ENCODE measurements at regions not wholly inside any gene's neighbourhood (a gene's known extent, or its start where the extent isn't known, plus 50 kb on each side); places are given as distances from the start of the nearest gene placed in this dataset.
"Not testable (repeated sequence)": the region's sequence is repeated elsewhere in the genome, so short reads cannot be mapped to it uniquely, and the experiment has no call there.

- peak; percentile 65 to 72 for DNase-seq (ENCODE audit: low read depth in 2 of 2)
Observed at GRCh38 chr17:21551081-21551881, 141.0 kb upstream of the KCNJ18 start.

GRCh38 chr17:21558921-21559320 is 133.4 kb upstream of the KCNJ18 start:
- DNase-seq (ENCODE audit: low read depth in 2 of 2) = not testable (repeated sequence)

- DNase-seq (ENCODE audit: low read depth in 2 of 2) = no peak
Observed at GRCh38 chr17:21564262-21564661, 128.1 kb upstream of the KCNJ18 start.

DNA sequence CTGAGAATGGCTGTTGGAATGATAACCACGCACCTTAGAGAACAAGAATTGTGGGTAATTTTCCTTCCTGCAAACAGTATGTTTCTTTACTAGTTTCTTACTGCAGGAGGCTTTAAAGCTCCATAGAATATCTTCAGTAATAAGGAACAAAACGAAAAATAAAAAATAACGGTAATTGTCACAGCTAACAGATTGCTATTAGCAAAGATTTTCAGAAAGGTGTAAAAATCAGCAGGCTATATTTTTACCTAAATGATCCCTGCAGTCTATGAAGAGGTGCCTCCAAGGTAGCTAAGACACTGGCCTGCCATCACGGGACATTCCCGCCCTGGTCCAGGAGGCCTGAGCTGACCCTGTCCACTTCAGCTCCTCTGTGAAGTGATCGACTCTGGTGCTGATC is 127.6 kb upstream of the KCNJ18 start:
- DNase-seq (ENCODE audit: low read depth in 2 of 2) = not testable (repeated sequence)

DNA sequence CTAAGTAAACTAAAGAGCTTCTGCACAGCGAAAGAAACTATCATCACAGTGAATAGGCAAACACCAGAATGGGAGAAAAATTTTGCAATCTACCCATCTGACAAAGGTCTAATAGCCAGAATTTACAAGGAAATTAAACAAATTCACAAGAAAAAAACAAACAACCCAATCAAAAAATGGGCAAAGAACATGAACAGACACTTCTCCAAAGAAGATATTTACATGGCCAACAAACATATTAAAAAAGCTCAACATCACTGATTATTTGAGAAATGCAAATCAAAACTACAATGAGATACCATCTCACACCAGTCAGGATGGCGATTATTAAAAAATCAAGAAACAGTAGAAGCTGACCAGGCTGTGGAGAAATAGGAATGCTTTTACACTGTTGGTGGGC is 121.9 kb upstream of the KCNJ18 start:
- DNase-seq (ENCODE audit: low read depth in 2 of 2) = not testable (repeated sequence)

DNA sequence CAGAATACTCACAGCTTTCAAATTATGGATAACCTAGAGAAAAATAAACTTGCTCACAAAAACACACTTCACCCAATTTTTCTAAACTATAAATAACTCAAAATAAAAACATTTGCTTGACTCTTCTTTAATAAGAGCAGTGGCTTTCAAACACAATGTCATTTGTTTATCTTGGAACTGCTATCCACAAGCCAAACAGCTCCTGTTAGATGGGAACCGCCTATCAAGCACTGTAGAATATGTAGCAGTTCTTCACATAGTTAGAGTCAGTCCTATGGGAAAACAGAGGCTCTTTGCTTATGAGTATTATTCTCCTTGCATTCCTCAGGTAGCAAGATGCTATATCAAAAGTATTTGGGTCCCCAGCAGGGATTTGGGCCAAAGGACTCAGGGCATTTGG is 120.2 kb upstream of the KCNJ18 start:
- not testable (repeated sequence) for DNase-seq (ENCODE audit: low read depth in 2 of 2)

GRCh38 chr17:21573271-21573960 is 118.9 kb upstream of the KCNJ18 start:
- not testable (repeated sequence) for DNase-seq (ENCODE audit: low read depth in 2 of 2)

DNA sequence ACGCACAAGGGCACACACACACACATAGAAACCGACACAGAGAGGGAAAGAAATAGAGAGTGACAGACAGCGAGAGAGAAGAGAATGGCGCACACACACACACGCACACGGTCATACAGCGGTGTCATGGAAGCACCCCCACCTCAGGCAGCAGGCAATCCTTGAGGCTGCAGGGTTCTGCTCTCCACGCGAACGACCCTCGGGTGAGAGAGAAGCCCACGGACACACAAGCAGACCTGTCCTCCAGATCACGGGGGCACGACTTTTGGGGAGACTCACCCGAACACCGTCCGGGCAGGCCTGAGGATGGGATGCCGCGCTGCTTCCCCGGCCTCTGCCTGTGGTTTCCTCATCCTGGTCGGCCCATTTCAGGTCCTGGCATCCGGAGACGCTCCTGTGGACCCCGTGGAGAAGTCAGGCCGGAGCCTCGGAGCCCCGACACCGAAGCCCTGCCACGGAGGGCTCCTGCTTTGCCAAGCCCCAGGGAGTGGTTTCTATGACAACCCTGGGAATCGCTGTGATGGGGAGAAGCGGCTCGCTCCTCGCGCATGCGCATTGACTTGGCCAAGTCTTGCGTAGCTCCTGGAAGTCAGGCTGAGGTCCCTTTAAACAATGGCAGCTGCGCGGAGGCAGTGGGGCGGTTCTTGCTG is 118.2 kb upstream of the KCNJ18 start:
- DNase-seq (ENCODE audit: low read depth in 2 of 2) = peak in 1 of 2 donors; percentile 4

GRCh38 chr17:21574611-21575255 is 117.6 kb upstream of the KCNJ18 start:
- not testable (repeated sequence) for DNase-seq (ENCODE audit: low read depth in 2 of 2)

- DNase-seq (ENCODE audit: low read depth in 2 of 2) = not testable (repeated sequence)
Observed at GRCh38 chr17:21578783-21579182, 113.5 kb upstream of the KCNJ18 start.

DNA sequence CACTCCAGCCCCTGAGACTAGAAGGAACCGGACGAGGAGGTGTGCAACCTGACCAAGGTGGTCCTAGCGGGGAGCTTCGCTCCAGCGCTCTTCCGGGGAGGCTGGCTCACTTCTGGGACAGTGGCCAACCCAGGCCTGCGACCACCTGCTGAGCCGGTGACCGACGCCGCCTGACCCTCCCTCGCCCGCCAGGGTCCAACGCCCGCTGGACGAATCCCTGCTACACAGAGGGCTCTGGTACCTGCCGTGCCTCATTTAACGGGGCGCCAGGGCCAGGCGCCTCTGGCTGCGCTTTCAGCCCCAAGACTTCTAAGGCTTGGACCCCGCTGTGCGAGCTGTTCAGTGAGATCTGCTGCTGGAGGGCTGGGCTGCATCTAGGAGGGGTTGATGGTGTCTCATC is 99.5 kb upstream of the KCNJ18 start:
- DNase-seq (ENCODE audit: low read depth in 2 of 2) = no peak

GRCh38 chr17:21593452-21594105 is 98.7 kb upstream of the KCNJ18 start:
- DNase-seq (ENCODE audit: low read depth in 2 of 2) = not testable (repeated sequence)

- no peak for DNase-seq (ENCODE audit: low read depth in 2 of 2)
Observed at GRCh38 chr17:21595086-21595485, 97.2 kb upstream of the KCNJ18 start.

- DNase-seq (ENCODE audit: low read depth in 2 of 2) = no peak
Observed at GRCh38 chr17:21602176-21602575, 90.1 kb upstream of the KCNJ18 start.

- DNase-seq (ENCODE audit: low read depth in 2 of 2) = not testable (repeated sequence)
Observed at GRCh38 chr17:21603292-21603691, 89.0 kb upstream of the KCNJ18 start.

GRCh38 chr17:21611443-21611842 is 80.9 kb upstream of the KCNJ18 start:
- DNase-seq (ENCODE audit: low read depth in 2 of 2) = not testable (repeated sequence)

DNA sequence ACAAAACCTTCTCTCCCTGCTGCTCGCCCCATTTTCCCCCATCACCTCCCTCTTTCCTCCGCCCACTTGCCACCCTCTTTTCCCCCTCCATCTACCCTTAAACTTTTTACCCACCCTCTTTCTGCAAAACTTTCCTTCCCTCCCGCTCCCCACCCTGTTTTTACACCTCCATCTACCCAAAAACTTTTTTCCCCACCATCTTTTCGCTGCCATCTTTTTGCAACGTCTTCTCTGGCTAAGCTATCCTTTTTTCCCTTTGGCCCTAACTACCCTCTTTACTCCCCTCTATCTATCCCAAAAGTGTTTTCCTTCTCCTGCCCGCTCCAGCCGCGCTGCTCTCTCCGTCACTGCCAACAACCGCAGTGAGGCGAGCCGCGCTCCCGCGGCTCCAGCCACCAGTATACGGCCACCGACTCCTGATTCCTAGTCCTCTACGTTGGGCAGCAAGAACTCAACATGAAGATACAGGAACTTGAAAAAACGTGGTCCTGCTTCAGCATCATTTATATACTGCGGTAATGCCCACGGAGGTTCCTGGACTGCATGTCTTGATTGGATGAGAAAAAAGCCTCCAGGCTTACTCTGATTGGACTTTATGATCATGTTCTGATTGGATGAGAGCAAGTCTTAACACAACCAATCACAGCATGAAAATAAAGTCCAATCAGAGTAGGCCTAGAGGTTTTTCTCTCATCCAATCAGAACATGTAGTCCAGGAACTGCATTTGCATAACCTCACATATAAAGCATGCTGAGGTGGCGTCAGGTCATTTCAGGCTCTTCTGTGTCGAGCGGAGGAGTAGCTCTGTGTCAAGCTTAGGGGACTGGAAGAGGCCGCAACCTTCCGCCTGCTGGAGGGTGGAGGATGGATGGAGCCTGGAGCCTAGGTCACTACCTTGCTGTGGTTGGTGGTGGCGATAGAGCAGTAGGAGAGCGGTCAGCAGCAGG is 79.9 kb upstream of the KCNJ18 start:
- not testable (repeated sequence) for DNase-seq (ENCODE audit: low read depth in 2 of 2)

- no peak for DNase-seq (ENCODE audit: low read depth in 2 of 2)
Observed at GRCh38 chr17:21613071-21613429, 79.3 kb upstream of the KCNJ18 start.

- not testable (repeated sequence) for DNase-seq (ENCODE audit: low read depth in 2 of 2)
Observed at GRCh38 chr17:21626987-21627386, 65.3 kb upstream of the KCNJ18 start.

Measured in activated CD4-positive, alpha-beta T cell treated with anti-CD3 and anti-CD28 coated beads for 24 hours (primary cell).